Liver (tissue), 8 donors: ENCODE measurements at regions not wholly inside any gene's neighbourhood (a gene's known extent, or its start where the extent isn't known, plus 50 kb on each side); places are given as distances from the start of the nearest gene placed in this dataset.

Experiments
- DNase-seq: peaks from one replicate; pipeline ENCODE4 v3.0.0-alpha.2; 2017; ENCODE audit warnings: low spot score
- H3K27ac ChIP-seq, 2 donors: one replicate each; pipeline ENCODE4 v1.7.0; 2013; ENCODE audit warnings: inconsistent platforms in 2 of 2, low read length in 2 of 2, control low read depth in 1 of 2, low read depth in 1 of 2, mild to moderate bottlenecking in 1 of 2
- H3K27me3 ChIP-seq, 4 donors: one replicate each; pipeline versions ENCODE4 v1.6.1 to v1.7.0; 2013; ENCODE audit warnings: low read length in 3 of 4, inconsistent platforms in 1 of 4, mild to moderate bottlenecking in 1 of 4, moderate library complexity in 1 of 4; ENCODE audit not compliant: control insufficient read depth in 4 of 4, insufficient read depth in 4 of 4
- H3K36me3 ChIP-seq, 4 donors: one replicate each; pipeline versions ENCODE4 v1.6.1 to v1.7.0; 2013; ENCODE audit warnings: low read length in 3 of 4, mild to moderate bottlenecking in 3 of 4, low read depth in 1 of 4, moderate library complexity in 1 of 4; ENCODE audit not compliant: control insufficient read depth in 4 of 4, insufficient read depth in 3 of 4
- H3K4me1 ChIP-seq, 4 donors: one replicate each; pipeline versions ENCODE4 v1.6.1 to v1.7.0; 2013; ENCODE audit warnings: low read length in 3 of 4, mild to moderate bottlenecking in 3 of 4, moderate library complexity in 1 of 4; ENCODE audit not compliant: control insufficient read depth in 4 of 4, insufficient read depth in 4 of 4
- H3K4me3 ChIP-seq, 3 donors: one replicate each; pipeline versions ENCODE4 v1.6.1 to v1.7.0; 2013; ENCODE audit warnings: low read length in 3 of 3, control low read depth in 1 of 3, low read depth in 1 of 3, mild to moderate bottlenecking in 1 of 3
- H3K9ac ChIP-seq, 2 donors: one replicate each; pipeline ENCODE4 v1.7.0; 2013; ENCODE audit warnings: low read length in 2 of 2, mild to moderate bottlenecking in 2 of 2, moderate library complexity in 2 of 2, control low read depth in 1 of 2, low read depth in 1 of 2
- H3K9me3 ChIP-seq, 4 donors: one replicate each; pipeline versions ENCODE4 v1.6.1 to v1.7.0; 2013; ENCODE audit warnings: low read length in 3 of 4; ENCODE audit not compliant: control insufficient read depth in 4 of 4
- EGR1 ChIP-seq, 2 donors: IDR thresholded peaks; 2 replicates each; pipeline ENCODE4 v1.6.1; 2016 to 2018; ENCODE audit warnings: antibody characterized with exemption in 2 of 2, low read depth in 2 of 2
- FOXA1 ChIP-seq: IDR thresholded peaks from 2 replicates; pipeline ENCODE4 v1.6.1; 2016; ENCODE audit warnings: antibody characterized with exemption
- FOXA2 ChIP-seq: IDR thresholded peaks from 2 replicates; pipeline ENCODE4 v1.6.1; 2016; ENCODE audit warnings: antibody characterized with exemption
- GABPA ChIP-seq, 2 donors: IDR thresholded peaks in 1 of 2; conservative IDR thresholded peaks in 1 of 2; 2 replicates each; pipeline ENCODE4 v1.6.1; 2016; ENCODE audit warnings: antibody characterized with exemption in 2 of 2, mild to moderate bottlenecking in 1 of 2, moderate library complexity in 1 of 2
- HNF4A ChIP-seq, 2 donors: conservative IDR thresholded peaks; 2 replicates each; pipeline ENCODE4 v1.6.1; 2016; ENCODE audit warnings: antibody characterized with exemption in 2 of 2, mild to moderate bottlenecking in 2 of 2
- HNF4G ChIP-seq: IDR thresholded peaks from 2 replicates; pipeline ENCODE4 v1.6.1; 2016; ENCODE audit warnings: antibody characterized with exemption
- JUND ChIP-seq, 2 donors: IDR thresholded peaks; 2 replicates each; pipeline ENCODE4 v1.6.1; 2016; ENCODE audit warnings: antibody characterized with exemption in 2 of 2
- NR2F2 ChIP-seq: IDR thresholded peaks from 2 replicates; pipeline ENCODE4 v1.6.1; 2016; ENCODE audit warnings: antibody characterized with exemption
- RAD21 ChIP-seq, 2 donors: IDR thresholded peaks; 2 replicates each; pipeline ENCODE4 v1.6.1; 2016; ENCODE audit warnings: antibody characterized with exemption in 2 of 2, mild to moderate bottlenecking in 2 of 2
- RXRA ChIP-seq, 2 donors: IDR thresholded peaks; 2 replicates each; pipeline ENCODE4 v1.6.1; 2017 to 2018; ENCODE audit warnings: antibody characterized with exemption in 2 of 2, mild to moderate bottlenecking in 1 of 2
- SP1 ChIP-seq: IDR thresholded peaks from 2 replicates; pipeline ENCODE4 v1.6.1; 2018; ENCODE audit warnings: antibody characterized with exemption, mild to moderate bottlenecking
- TAF1 ChIP-seq: conservative IDR thresholded peaks from 2 replicates; pipeline ENCODE4 v1.6.1; 2016; ENCODE audit warnings: antibody characterized with exemption, mild to moderate bottlenecking
- YY1 ChIP-seq: IDR thresholded peaks from 2 replicates; pipeline ENCODE4 v1.6.1; 2016; ENCODE audit warnings: antibody characterized with exemption, mild to moderate bottlenecking
- WGBS: extraction: QIAGEN DNeasy Blood & Tissue Kit; methylation state at CpG from one replicate; pipeline ENCODE4 v1.1.7; 2013; 5-methylcytosine and 5-hydroxymethylcytosine counted together
- TF ChIP-seq, protein P1 (sequence below): IDR thresholded peaks from 2 replicates; pipeline ENCODE4 v1.6.1; 2016; ENCODE audit warnings: antibody characterized with exemption
- TF ChIP-seq, protein P2 (sequence below): IDR thresholded peaks from 2 replicates; pipeline ENCODE4 v1.6.1; 2016; ENCODE audit warnings: antibody characterized with exemption, mild to moderate bottlenecking
- TF ChIP-seq, protein P3 (sequence below): fragments of 150-350 bp; IDR thresholded peaks from 2 replicates; pipeline ENCODE4 v1.5.1; 2017; ENCODE audit warnings: improper control_type of control experiment, low read depth, low read length; ENCODE audit not compliant: missing input control
- TF ChIP-seq, protein P4 (sequence below): IDR thresholded peaks from 2 replicates; pipeline ENCODE4 v1.6.1; 2016; ENCODE audit warnings: antibody characterized with exemption
- TF ChIP-seq, protein P5 (sequence below): IDR thresholded peaks from 2 replicates; pipeline ENCODE4 v1.6.1; 2016; ENCODE audit warnings: antibody characterized with exemption
- donor health status: healthy.
- donor health status: healthy.
- donor health status: healthy.
- donor health status: healthy.
- donor health status: healthy.

DNA sequence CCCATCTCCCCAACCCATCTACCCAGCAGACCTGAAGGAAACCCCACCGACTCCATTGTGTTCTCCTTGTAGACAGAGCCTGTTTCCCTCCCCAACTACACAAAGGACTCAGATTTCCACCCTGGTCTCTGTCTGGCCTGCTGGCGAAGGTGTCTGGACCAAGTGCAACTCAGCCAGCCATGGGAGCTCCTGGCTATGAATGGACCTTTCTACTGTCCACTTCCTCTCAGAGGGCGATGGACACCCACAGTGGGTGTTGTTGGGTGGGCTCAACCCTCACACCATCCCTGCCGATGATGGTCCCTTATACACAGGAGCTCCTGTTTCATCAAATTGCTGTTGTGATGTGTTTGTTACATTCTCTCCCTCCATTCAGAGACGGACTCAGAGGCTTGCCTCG lies 112.5 kb upstream of the PHACTR3 start:
- no peak overlapping the region for H3K27ac ChIP-seq
- no peak overlapping the region for H3K9ac ChIP-seq
- WGBS = 80% methylated on average over 6 of the region's 6 CpGs
- DNase-seq = no peak
- TF ChIP-seq, protein P1, sequence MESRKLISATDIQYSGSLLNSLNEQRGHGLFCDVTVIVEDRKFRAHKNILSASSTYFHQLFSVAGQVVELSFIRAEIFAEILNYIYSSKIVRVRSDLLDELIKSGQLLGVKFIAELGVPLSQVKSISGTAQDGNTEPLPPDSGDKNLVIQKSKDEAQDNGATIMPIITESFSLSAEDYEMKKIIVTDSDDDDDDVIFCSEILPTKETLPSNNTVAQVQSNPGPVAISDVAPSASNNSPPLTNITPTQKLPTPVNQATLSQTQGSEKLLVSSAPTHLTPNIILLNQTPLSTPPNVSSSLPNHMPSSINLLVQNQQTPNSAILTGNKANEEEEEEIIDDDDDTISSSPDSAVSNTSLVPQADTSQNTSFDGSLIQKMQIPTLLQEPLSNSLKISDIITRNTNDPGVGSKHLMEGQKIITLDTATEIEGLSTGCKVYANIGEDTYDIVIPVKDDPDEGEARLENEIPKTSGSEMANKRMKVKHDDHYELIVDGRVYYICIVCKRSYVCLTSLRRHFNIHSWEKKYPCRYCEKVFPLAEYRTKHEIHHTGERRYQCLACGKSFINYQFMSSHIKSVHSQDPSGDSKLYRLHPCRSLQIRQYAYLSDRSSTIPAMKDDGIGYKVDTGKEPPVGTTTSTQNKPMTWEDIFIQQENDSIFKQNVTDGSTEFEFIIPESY = no peak
- TF ChIP-seq FOXA2 = no peak
- no peak for TF ChIP-seq EGR1 (IDR thresholded peaks at IDR 0.05; ENCODE audit: low read depth in 2 of 2)
- no peak for TF ChIP-seq TAF1
- no peak for TF ChIP-seq FOXA1
- TF ChIP-seq RXRA (IDR thresholded peaks at IDR 0.05) = no peak
- TF ChIP-seq, protein P2, sequence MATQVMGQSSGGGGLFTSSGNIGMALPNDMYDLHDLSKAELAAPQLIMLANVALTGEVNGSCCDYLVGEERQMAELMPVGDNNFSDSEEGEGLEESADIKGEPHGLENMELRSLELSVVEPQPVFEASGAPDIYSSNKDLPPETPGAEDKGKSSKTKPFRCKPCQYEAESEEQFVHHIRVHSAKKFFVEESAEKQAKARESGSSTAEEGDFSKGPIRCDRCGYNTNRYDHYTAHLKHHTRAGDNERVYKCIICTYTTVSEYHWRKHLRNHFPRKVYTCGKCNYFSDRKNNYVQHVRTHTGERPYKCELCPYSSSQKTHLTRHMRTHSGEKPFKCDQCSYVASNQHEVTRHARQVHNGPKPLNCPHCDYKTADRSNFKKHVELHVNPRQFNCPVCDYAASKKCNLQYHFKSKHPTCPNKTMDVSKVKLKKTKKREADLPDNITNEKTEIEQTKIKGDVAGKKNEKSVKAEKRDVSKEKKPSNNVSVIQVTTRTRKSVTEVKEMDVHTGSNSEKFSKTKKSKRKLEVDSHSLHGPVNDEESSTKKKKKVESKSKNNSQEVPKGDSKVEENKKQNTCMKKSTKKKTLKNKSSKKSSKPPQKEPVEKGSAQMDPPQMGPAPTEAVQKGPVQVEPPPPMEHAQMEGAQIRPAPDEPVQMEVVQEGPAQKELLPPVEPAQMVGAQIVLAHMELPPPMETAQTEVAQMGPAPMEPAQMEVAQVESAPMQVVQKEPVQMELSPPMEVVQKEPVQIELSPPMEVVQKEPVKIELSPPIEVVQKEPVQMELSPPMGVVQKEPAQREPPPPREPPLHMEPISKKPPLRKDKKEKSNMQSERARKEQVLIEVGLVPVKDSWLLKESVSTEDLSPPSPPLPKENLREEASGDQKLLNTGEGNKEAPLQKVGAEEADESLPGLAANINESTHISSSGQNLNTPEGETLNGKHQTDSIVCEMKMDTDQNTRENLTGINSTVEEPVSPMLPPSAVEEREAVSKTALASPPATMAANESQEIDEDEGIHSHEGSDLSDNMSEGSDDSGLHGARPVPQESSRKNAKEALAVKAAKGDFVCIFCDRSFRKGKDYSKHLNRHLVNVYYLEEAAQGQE = no peak
- no peak for TF ChIP-seq RAD21 (IDR thresholded peaks at IDR 0.05)
- TF ChIP-seq SP1 = no peak
- TF ChIP-seq HNF4G = no peak
- TF ChIP-seq, protein P3, sequence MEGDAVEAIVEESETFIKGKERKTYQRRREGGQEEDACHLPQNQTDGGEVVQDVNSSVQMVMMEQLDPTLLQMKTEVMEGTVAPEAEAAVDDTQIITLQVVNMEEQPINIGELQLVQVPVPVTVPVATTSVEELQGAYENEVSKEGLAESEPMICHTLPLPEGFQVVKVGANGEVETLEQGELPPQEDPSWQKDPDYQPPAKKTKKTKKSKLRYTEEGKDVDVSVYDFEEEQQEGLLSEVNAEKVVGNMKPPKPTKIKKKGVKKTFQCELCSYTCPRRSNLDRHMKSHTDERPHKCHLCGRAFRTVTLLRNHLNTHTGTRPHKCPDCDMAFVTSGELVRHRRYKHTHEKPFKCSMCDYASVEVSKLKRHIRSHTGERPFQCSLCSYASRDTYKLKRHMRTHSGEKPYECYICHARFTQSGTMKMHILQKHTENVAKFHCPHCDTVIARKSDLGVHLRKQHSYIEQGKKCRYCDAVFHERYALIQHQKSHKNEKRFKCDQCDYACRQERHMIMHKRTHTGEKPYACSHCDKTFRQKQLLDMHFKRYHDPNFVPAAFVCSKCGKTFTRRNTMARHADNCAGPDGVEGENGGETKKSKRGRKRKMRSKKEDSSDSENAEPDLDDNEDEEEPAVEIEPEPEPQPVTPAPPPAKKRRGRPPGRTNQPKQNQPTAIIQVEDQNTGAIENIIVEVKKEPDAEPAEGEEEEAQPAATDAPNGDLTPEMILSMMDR = no peak
- TF ChIP-seq NR2F2 = no peak
- TF ChIP-seq YY1 = no peak
- TF ChIP-seq, protein P4, sequence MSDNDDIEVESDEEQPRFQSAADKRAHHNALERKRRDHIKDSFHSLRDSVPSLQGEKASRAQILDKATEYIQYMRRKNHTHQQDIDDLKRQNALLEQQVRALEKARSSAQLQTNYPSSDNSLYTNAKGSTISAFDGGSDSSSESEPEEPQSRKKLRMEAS = no peak
- TF ChIP-seq JUND (IDR thresholded peaks at IDR 0.05) = no peak
- TF ChIP-seq, protein P5, sequence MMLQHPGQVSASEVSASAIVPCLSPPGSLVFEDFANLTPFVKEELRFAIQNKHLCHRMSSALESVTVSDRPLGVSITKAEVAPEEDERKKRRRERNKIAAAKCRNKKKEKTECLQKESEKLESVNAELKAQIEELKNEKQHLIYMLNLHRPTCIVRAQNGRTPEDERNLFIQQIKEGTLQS = no peak
- no peak for TF ChIP-seq GABPA (IDR thresholded peaks at IDR 0.05 in 1 of 2, conservative IDR thresholded peaks at IDR 0.05 in 1 of 2)
- no peak for TF ChIP-seq HNF4A (conservative IDR thresholded peaks at IDR 0.05)
- H3K4me1 ChIP-seq = no peaks in the 10 kb centered on the region
- no peaks in the 10 kb centered on the region for H3K9me3 ChIP-seq
- H3K27me3 ChIP-seq = peaks cover 0 to 3% (median 2%) of the 10 kb centered on the region in 4 donors
- no peak overlapping the region for H3K4me3 ChIP-seq
- H3K36me3 ChIP-seq = no peaks in the 10 kb centered on the region
